ENCODE measurements at regions not wholly inside any gene's neighbourhood (a gene's known extent, or its start where the extent isn't known, plus 50 kb on each side); places are given as distances from the start of the nearest gene placed in this dataset.

DNA sequence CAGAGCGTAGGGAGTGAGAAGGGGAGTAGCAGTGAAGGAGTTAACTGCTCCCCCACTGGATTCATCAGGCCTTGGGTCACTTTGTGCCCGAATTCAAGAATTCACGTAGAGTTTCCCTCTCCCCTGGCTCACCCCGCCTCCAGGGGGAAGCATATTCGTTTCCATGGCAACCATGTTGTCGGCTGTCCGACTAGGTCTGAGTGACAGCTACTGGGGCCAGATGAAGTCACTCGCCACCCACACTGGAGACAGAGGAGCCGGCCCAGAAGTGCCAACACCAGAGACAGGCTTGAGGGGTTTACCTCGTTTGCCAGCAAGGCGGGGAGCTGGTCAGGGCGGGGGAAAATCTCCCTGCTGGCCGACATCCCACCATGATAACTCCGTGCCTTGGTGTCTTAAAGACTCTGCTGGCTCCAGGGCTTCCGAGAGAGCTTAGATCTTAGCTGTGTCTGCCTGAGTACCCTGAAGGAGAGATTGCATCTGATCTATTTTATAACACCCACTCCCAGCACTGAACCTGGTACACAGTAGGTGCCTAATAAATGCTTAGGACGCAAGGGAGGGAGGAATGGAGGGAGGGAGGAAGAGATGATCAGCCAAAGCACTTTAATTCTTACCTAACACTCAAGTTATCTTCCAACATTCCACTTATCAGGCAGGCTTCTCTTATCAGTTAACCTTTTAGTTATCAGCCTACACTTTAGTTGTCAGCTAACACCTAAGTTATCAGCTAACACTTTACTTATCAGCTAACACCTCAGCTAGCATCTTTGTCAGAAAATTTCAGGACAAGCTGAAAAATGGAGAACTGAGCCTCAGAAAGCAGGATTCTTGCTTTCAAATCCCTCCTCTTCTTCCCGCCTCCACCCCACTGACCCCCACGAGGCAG lies 57.2 kb upstream of the ZNRF4 start:
- no peak for DNase-seq (ENCODE audit: extremely low read depth, low read depth)
- TF ChIP-seq CTCF (IDR thresholded peaks at IDR 0.05; ENCODE audit: low read depth, low read length, missing control alignments), result no peak
- no peak overlapping the region for H3K4me3 ChIP-seq (replicated peaks; ENCODE audit: low read depth, low read length)

DNA sequence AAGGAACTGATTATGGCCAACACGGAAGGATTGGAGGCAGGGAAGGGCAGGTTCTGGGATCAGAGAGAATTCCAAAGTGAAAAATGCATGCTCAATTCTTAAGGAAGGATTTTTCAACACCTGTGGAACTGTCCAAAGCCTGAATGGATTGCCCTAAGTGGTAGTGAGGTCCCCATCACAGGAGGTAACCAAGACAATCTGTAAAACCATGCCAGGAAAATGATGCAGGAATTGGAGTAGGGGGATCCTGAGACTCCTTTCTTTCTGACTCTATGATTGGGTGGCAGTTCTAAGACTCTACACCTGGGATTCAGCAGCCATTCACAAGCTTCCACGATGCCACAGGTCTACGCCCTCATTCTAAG lies 56.5 kb upstream of the ZNRF4 start:
- DNase-seq (ENCODE audit: extremely low read depth, low read depth), result no peak
- no peak for TF ChIP-seq CTCF (IDR thresholded peaks at IDR 0.05; ENCODE audit: low read depth, low read length, missing control alignments)
- no peak overlapping the region for H3K4me3 ChIP-seq (replicated peaks; ENCODE audit: low read depth, low read length)

DNA sequence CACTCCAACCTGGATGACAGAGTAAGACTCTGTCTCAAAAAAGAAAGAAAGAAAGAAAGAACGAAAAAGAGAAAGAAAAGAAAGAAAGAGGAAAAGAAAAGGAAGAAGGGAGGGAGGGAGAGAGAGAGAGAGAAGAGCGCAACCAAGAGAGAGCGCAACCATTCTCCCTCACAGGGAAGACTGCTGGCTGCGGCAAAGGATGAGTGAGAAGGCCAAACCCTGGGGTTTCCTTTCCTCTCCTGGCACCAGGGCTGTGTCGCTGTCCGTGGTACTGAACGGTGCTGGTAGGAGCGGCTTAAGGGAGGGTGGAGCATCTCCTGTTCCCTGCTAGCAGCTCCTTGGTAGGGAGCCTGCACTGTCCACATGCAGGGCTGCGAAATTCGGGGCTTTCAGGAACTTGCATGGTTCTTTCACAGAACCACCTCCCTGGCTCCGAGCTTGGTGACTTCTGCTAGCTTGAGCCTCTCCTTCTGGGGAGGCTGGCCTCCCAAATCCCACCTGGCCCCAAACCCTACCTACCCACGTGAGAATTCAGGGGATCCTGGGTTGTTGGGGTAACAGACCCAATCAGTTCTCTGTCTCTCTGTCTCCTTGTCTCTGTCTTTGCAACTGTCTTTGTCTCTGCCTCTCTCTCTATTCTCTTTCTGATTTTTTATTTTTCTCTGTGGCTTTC lies 51.1 kb upstream of the ZNRF4 start:
- H3K4me3 ChIP-seq (replicated peaks; ENCODE audit: low read depth, low read length), result no peak overlapping the region
- TF ChIP-seq CTCF (IDR thresholded peaks at IDR 0.05; ENCODE audit: low read depth, low read length, missing control alignments), result no peak
- DNase-seq (ENCODE audit: extremely low read depth, low read depth), result peak; percentile 86

All from HFF-Myc (cell line).